ENCODE measurements at regions not wholly inside any gene's neighbourhood (a gene's known extent, or its start where the extent isn't known, plus 50 kb on each side); places are given as distances from the start of the nearest gene placed in this dataset.

DNA sequence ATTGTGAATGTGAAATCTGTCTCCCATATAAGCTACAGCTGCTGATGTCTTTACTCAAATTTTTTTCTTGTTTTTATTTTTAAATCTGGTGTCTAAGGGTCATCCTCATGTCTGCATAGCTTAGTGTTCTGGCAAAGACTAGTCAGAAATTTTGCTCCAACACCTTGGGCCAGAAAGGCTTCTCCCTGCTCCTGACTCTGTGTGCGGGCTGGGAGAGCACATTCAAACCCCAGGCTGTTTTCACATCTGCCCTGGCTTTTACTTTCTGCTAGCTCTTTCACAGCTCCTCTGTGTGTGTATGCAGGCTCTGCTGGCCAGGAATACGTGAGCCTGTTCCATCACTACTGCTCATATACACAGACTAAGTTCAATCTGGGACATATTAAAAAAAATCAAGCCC lies 102.9 kb upstream of the RIOK3 start:
- DNase-seq: no peak

DNA sequence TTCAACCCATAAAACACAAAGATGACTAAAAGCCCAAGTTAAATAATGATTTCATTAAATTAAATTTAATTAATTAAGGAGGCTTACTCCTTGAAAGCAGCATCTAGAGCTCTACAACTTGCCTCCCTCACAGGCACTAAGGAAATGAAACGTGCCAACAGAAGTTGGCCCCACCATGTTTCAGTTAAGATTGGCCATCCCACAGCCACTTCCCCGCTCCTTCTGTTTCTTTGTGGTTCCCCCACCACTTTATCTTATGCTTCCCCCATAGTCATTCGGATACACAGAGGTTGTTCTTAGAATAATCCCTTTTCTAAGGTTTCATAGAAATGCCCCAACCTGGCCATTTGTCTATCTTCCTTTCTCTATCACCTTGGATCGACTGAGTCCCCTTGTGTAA lies 101.6 kb upstream of the RIOK3 start:
- DNase-seq: no peak

DNA sequence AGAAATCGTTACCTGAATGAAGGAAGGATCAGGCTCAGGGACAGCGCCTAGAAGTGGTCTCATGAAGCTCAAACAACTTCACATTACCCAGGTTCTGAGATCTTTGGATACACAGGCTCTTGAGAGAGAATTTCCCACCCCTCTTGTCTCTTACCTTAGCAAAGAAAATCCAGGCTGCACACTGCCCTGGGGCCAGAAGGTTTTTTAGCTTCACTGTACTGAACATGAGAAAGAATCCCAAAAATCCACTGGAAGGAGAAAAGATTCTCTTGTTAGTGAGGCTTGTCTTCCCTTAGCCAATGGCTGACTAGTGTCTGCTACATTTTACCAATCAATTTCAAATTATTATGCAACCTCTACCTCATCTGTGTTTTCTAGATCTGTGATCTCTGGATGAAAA lies 101.0 kb upstream of the RIOK3 start:
- DNase-seq: no peak

DNA sequence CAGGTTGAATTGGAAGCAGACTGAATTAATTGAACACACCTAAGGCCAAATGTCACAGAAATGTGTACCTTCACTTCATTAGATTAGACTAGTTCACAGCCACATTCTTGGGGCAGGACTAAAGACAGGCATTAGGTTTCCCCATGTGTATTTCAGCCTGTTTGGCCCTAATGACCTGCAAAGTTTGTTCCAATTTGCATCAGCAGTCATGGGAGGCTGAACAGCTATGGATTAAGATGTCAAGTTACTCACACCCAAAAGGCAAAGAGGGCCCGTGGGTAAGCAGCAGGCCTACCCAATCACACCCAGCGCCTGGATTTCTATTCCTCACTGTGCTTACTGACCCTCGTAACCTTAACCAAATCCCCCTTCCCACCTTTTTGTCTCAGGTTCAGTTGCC lies 99.6 kb upstream of the RIOK3 start:
- DNase-seq: no peak

DNA sequence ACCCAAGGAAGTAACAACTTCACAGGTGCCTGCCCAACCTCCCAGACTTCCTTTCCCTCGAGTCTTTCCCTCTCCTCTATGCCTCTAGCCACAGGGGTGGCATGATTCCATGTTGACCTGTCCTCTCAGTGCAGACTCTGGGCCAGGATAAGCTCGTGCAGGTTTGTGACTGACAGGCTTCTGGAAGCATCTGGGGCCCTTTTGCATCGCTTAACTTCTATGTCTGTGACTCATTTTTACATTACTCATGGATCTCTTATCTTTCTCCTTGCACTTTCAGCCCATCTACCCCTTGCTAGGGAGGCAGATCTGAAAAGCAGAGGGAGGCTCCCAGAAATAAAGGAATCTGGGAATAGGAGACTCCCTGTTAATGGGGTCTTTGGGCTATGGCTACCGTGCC lies 98.5 kb upstream of the RIOK3 start:
- no peak for DNase-seq

DNA sequence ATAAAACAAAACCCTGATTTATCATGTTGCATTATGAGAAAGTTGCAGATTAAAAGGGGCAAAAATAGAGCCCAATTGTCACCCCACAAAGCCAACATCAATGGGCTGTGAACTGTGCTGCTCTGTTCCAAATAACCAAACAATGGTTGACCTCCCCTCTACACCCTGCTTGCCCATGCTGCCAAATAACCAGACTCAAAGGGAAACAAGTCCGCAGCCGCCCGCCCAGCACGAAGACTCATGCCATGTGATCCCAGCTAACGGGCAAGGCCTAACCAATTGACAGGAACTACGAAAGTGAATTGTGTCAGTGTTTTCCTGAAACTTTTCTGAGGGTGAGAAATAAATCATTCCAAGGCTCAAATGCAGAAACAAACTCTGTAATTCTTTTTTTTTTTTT lies 97.9 kb upstream of the RIOK3 start:
- DNase-seq: no peak

DNA sequence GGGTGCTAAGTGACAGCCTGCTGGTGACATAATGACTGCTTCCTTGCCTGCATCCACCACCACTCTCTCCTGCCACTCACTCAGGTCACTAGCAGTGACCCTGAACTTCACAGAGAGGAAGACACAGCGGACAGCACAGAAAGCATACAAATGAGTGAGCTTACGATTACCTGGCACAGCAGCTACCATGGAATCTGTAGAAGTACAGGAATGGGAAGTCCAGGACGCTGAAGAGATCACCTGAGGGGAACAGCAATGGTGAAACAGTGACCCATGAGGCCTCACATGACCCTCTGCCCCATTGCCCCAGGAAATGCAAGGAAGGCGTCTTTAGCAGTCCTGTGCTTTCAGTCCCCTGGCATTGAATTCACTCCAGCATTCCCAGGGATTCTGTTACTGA lies 96.7 kb upstream of the RIOK3 start:
- DNase-seq: no peak

DNA sequence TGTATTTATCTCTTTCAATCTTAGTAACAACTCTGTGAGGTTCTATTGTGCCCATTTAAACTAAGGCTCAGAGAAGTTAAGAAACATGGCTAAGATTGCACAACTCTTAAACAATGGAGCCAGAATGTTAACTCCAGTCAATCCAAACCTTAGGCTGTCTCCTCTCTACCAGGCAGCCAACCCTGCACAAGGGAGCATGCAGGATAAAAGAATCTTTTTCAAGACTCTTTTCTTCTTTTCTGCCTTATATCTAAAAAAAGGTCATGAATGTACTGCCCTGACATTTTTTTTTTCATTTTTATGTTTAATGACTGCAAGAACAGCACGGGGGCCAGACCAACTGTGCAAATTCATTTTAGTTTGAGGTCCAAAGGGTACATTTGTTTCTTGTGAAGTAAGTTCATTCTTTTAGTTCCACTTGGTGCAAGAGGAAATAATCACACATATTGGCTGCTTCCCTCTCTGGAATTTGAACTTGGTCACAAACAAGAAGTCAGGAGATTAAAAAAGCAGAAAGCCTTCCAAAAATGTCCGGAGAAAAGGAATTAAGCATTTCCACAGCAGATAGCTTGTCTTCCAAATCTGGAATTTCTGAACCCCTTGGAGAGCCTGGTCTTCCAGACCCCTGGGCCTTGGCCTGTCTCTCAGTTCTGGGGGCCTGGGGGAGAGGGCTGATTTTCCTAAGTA lies 96.0 kb upstream of the RIOK3 start:
- no peak for DNase-seq

DNA sequence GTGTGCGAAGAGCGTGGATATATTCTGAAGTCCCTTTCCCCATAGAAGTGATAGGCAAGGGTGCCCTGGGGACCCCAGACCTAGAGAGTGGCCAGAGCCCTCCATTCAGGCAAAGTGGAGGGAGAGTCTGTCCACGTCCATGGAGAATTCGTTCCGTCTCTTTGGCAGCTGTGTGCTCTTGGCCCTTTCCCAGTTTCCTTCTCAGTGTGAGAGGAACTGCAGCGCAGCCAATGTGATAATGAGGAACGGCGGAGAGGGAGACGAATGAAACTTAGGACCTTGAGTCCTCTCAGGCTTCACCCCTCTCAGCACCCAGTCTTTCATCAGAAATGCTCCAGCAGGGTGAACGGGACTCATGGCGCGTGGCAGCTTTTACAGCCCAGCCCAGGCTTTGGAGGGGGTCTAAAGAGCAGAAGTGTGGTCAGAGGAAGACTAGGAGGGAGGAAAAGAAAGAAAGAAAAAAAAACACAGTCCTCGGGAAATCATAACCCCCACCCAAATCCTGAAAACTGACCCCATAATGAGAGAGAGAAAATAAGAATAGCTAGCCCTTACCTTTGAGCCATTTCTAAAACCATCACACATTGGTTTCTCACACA lies 95.0 kb upstream of the RIOK3 start:
- no peak for DNase-seq

DNA sequence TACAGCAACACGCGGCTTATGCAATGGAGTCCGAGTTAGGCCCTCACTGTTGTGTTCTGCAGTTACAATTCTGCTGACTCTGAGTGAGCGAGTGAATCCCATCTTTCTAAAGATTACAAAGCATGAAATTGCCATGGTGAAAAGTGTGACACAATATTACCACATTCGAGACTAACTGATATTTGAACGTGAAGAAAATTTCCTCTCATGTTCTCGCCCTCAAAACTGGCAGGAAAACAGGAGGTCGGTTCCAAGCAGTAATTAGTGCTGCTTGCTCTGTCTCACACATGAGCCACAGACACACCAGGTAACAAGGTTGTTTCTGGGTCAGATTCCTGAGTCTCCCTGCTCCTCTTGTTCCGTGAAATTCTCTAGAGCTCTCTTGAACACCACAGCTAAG lies 93.7 kb upstream of the RIOK3 start:
- no peak for DNase-seq

DNA sequence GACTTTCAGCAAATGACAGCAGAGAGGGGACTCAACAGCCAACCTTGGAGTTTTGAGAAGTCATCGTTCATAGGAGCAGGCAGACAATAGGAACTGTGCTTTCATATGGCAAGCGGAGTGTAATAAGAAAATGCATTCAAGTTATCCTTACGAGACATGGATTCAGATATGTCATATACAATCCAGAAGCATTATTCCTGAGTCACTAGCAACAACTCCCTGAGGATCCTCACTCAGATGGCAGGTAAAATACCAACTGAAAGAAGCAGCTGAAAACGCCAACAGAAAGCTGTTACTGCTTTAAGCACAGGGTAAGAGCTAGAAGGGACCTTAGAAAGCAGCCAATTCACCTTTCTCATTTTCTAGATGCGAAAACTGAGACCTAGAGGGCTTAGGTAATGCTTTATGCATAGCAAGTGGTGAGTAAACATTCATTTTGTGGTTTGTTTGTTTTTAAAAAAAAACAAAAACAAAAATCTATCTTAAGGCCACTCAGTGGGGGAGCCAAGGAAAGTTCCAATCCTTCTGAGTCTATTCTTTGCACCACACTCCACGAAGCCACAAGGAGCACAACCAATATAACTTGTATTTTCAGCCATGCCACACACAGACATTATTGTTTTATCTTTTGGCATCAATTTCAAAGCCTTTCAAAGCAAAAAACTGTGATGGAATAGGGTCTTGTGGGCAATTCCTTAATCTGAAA lies 89.1 kb upstream of the RIOK3 start:
- DNase-seq: no peak

DNA sequence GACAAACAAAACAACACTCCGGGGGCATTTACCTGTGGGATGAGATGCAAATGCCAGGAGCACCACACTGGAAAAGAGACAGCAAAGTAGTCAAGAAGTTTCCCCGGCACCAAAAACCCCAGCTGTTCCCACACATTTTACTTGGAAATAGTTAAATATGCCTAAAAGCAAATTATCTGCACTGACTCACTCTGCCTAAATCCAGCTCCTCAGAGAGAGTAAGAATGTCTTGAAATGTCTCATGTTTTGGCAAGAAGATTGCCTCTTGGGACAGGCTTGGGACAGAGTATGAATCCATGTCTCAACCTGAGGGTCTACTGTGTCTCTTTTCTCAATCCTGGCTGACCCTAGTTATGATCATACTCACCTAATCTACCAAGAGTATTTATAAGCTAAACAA lies 87.5 kb upstream of the RIOK3 start:
- no peak for DNase-seq

DNA sequence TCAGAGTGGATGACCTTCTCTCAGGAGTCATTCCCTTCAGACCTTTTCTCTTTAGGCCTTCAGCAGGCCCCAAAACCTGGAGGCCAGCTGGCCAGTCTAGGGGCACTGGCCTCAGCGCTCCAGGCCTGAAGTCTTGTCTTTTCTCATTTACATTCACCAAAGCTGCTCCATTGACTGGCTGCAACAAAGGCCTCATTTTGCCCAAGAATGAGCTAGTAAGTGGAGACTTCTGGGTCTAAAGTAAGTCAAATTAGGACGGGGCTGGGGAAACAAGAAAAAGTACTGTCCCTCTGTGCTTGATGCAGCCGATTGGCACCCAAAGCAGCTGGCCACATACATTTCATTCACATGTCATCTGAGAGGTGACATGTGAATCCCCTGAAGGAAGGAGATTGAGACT lies 83.8 kb upstream of the RIOK3 start:
- no peak for DNase-seq

DNA sequence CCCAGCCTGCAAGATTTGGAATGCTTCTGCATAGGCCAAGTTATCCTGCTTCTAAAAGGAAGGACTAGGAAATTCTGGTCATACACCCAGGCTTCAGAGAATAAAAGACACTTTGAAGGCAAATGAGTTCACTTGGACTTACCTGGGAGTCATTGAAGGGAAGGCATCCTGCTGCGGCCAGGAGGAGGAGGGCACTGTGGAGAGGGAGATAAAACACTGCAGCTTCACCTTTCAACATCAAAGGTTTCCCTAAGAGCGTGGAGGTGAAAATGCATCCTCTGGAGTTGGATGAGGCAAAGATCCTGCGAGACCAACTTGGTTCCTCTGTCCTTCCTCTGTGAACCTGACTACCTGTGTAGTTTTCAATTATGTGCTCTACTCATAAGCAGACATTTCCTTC lies 79.5 kb upstream of the RIOK3 start:
- DNase-seq: no peak

DNA sequence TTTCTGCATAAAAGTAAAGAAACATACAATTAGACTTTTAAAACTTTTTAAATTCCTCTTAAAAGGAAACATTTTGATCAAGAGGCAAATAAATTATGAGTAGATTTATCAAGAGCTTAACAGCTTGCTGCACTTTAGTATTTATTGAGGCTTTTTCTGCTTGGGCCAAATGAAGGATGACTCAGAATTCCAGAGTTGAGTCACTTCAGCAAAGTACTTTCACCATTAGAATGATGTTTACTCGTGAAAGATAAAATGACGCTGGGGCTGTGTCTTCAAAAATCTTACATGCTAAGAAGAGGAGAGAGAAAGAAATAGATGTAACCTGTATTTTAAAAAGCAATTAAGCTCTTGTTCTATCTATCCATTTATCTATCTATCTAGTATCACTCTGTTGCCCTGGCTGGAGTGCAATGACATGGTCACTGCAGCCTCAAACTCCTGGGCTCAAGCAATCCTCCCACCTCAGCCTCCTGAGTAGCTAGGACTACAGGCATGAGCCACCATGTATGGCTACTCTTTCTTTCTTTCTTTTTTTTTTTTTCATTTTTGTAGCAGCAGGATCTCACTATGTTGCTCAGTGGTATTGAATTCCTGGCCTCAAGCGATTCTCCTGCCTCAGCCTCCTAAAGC lies 75.3 kb upstream of the RIOK3 start:
- DNase-seq: no peak

DNA sequence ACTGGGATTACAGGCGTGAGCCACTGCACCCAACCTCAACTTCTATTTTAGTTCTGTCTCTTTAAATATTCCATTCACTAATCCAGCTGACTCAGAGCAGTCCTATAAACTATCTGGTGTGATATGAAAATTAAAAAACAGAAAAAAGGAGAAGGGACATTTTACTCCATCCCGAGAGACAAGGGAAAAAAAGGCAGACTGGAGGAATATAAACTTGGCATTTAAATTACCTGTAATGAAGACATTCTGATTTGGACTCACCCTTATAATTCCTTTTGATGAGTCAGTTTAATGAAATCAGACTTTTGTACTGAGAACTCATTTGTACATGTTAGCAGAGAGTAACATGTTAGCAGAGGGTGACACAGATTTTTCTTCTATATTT lies 74.8 kb upstream of the RIOK3 start:
- no peak for DNase-seq

DNA sequence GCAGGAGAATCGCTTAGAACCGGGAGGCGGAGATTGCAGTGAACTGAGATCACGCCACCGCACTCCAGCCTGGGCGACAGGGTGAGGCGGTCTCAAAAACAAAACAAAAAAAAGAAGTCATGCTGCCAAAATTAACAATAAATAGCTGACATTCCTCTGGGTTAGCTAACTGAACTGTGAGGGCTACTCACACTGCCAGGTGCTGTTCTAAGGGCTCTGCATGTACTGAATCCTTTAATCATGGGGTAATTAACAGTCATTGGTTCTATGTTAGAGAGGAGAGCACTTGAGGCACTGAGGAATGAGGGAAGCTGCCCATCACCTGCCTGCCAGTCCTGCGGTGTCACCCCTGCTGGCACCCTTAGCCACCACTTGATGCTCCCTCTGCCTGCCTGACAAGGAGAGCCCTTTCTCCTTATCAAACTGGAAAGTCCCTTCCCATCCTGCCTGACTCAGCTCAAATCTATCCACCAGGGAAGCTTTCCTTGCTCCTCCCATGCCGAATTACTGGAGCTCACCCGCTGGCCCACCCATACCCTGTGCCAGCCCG lies 73.0 kb upstream of the RIOK3 start:
- no peak for DNase-seq

DNA sequence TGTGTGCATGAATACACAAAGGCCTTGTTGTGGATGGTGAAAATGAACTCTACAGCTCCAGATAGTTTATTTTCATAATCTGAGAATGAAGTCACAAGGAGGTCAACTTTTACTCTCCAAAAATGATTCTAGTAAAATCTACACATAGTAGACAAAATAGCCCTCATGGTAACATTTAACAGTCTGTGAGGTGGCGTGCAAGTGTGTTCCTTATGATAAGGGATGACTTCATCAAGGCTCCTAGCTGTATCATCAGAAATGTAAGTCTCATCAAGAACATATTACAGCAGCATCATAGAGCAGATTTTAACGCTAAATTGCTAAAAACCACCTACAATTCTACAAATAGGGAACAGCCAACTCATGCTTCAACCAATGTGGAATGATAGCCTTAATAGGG lies 72.3 kb upstream of the RIOK3 start:
- no peak for DNase-seq

DNA sequence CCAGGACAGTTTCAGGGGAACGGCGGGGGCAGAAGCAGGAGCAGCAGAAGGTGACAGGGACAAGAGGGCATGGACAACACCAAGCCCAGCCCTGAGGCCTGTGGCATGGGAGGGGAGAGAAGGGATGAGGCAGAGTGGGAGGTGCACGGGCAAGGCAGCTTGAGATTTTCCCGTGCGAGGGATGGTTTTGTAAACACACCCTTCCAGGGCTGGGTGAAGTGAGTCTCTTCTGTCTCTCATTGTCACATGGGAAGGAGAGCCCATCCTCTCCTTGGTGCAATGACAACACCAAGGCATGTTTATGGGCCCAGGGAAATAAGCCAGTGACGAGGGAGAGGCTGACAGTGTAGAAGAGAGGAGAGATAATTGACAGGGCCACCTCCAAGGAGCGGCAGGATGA lies 69.6 kb upstream of the RIOK3 start:
- DNase-seq: no peak

DNA sequence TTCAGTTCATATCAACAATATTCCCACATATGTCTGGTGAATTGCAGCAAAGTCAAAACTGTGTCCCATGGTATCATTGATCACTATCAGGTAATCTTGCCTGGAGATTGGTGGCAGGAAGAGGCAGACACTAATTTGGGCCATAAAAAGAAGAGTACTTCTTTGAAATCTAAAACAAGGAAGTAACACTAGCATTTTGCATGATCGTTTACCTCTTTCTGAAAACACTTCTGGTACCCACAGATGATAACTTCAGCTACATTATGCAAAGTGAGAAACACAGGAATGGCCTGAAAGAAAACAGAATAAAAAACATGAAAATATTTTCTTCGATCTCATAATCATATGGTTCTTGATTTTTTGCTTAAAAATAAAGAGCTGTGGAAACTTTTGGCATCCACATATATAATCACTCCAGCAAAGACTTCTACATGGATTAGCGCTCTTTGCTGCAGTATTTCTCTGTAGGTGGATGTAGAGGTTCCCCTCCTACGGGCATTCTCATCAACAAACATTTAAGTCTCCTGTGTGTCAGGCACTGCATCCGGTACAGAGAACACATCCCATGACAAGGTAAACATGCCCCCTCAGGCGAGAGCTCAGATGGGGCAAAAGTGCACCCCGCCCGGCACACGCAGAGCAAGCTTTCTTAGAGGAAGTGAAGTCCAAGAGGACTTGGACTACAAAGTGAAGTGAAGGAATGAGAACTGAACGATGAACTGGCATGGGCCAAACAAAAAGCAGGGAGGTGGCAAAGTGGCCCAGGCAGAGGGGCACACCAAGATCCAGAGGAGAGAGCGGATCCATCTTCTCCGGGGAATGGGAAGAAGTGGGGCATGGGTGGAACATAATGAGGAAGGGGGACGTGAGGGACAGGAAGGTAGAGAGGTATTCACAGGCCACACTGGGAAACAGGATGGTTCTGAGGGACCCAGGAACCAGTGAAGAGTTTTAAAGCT lies 68.0 kb upstream of the RIOK3 start:
- DNase-seq: no peak

DNA sequence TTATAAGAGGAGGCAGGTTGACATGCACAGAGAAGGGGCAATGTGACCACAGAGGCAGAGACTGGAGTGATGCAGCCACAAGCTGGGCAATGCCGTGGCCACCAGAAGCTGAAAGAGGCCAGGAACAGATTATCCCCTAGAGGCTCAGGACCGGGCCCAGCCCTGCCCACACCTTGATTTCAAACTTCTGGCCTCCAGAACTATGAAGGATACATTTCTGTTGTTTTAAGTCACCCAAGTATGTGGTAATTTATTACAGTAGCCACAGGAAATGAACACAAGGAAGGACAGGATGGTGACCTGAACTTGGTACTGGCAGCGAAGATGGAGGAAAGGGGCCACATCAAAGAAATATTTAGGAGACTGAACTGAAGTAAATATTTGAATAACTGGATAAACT lies 66.8 kb upstream of the RIOK3 start:
- DNase-seq: no peak

DNA sequence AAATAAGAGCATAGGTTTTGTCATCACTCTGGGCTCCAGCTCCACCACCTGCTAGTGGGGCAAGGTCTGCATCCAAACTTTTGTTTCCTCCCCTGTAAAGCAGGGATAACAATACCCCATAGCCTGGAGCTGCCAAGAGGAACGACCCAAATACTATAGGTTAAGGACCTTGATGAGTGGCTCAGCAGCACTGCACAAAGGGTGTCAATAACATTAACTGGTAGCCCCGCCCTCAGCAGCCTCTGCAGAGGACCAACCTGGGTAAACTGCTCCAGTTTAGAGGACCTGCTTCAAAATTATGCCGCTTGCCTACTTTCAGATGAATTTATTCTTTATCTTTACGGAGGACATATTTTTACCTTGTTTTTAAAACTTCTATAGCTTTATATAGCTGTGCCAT lies 65.8 kb upstream of the RIOK3 start:
- DNase-seq: no peak

DNA sequence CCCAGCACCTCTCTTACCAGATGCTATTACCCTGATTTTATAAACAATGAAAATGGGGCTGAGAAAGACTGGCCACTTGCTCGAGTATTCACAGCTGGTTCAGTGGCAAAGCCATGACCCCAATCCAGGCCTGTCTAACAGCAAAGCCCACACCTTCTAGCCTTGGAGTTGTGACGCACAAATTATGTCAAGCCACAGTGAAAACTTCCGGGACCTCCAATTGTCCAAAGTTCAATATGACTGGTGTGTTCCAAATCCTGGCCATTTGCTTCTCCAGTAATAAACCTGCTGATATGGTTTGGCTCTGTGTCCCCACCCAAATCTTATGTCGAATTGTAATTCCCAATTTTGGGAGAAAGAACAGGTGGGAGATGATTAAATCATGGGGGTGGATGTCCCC lies 64.7 kb upstream of the RIOK3 start:
- no peak for DNase-seq
